Kasumi-1 (cell line): ENCODE measurements at regions not wholly inside any gene's neighbourhood (a gene's known extent, or its start where the extent isn't known, plus 50 kb on each side); places are given as distances from the start of the nearest gene placed in this dataset.

ENCODE experiments used
- DNase-seq, 2 experiments: peaks; one replicate each; lab custom pipeline; 2025; lab: John Stamatoyannopoulos, UW

GRCh38 chr10:29924436-29924835 lies 134.9 kb downstream of the JCAD start:
- DNase-seq, result no peak

DNA sequence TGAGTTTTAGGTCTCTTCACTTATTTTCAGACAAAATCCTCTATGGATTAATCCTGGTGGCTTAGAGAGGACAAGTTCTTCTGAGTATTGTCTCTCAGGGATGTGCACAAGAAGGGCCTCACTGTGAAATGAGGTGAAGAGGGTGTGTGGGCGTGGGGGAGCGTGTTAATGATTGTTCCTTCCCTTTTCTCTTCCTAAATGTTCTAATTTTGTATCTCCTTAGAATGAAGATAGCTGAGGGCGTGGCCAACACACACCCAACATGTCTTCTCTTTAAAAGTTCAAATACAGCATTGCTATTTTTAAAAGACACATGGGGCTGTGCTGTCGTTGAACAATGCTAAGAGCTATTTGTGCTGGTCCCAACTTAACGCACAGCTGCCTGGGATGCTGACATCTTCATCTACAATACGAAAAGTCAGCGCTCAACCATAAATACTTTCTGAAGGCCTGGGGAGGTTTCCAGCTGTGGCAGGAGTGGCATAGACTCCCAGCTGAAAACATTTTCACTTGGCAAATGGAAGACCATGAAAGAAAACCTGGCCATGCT lies 135.9 kb downstream of the JCAD start:
- DNase-seq, result peak; percentile 22 to 27

DNA sequence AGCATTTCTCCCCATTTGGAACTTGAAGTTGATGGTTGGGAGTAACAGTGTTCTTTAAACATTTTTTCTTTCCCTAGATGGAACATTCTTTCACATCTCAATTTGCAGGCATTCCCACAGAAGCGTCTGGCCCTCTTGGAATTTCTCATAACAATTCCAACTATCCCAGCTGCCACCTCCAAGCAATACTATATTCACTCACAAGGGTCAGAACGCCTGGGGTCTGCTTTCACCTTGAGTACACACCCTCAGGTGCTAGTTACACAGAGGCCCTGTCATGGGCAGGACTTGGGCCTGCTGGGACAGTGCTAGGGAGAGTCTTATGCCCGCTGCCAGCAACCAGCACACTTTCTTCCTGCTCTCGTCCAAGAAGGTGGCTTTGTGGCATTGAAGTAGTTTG lies 136.5 kb downstream of the JCAD start:
- no peak for DNase-seq

DNA sequence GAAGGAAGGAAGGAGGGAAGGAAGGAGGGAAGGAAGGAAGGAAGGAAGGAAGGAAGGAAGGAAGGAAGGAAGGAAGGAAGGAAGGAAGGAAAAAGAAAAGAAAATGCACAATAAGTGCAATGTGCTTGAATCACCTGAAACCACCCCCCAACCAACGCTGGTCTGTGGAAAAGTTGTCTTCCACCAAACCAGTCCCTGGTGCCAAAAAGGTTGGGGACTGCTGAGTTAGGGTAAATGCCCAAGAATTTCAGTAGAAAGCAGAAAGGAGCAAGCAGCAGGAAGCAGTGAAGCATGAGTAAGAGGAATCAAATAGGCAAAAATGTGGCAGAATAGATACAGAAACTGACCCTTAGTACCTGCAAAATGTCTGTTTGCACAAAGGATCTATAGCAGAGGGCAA lies 137.2 kb downstream of the JCAD start:
- no peak for DNase-seq

GRCh38 chr10:29921071-29921446 lies 138.3 kb downstream of the JCAD start:
- DNase-seq, result no peak

GRCh38 chr10:29920408-29921070 lies 138.8 kb downstream of the JCAD start:
- DNase-seq, result no peak

- no peak for DNase-seq
Measured at GRCh38 chr10:29918623-29919400, 140.6 kb downstream of the JCAD start.

GRCh38 chr10:29917311-29917710 lies 142.1 kb downstream of the JCAD start:
- peak in 1 of 2 experiments; percentile 19 for DNase-seq

GRCh38 chr10:29916669-29917068 lies 142.7 kb downstream of the JCAD start:
- DNase-seq, result no peak

DNA sequence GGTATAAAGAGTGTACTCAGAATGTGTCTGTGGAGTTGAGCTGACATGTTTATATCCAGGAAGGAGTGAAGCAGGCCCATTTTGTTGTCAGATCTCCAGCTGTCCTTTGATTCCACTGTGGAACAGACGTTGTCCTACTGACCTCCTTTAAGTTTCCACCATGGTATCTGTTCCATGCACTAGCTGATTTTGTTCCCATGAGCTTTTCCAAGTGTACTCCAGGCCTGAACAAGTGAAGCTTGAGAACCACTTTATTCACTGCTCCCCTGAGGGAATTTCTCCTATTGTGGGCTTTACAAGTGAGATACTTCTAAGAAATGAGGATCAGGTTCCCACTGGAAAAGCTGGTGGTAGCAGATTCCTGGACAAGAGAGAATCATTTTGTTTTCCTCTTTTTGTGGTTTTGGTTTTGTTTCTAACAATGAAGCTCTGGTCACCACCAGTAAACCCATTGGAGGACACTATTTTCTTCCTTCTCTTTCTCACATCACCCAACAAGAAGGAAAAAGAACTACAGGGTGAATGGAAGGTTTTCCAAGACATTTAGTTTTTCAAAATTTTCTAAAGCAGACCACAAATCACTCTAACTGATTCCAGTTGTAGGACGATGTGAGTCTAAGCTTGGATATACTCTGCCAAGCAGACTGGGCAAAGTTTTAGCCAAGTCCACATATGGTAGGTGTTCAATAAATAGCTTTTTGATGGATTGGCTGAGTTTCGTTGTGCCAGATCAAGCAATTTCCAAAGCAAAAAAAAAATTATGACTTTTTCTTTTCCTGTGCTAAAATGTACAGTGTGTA lies 144.2 kb downstream of the JCAD start:
- no peak for DNase-seq

GRCh38 chr10:29908962-29909361 lies 150.4 kb downstream of the JCAD start:
- DNase-seq, result peak; percentile 10 to 21

GRCh38 chr10:29900865-29901264 lies 158.5 kb downstream of the JCAD start:
- no peak for DNase-seq

DNA sequence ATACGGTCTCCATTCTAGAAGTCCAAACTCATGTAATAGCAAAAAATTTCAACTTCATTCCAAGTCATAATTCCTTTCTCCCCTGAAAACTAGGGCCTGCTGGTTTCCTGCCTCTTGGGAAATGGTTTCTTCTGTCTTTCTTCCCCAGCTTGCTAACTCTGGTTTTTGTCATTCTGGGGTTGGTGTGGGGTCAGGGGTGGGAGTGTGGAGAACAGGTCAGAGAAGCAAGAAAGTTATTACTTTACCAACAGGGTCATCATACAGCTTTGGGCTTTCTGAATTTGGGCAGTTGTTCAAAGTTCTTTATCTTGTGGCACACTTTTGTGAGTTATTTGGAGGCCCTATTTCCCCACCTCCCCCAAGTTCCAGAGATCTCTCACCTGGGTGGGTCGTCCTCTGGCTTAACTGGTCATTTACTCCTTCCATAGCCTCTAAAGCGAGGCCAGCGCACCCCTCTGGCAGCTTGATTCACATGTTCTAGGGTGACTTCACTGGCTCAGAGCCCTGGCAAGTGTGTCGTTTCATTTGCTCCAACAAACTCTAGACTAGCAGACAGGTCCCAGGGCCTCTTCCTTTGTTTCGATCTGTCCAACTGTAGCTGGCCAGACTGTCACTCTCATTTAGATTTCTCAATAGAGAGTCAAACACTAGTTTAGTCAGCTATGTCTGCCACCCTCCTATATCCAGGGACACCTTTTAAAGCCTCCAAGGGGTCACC lies 161.2 kb downstream of the JCAD start:
- DNase-seq, result no peak

GRCh38 chr10:29897430-29897829 lies 162.0 kb downstream of the JCAD start:
- DNase-seq, result no peak

- no peak for DNase-seq
Measured at GRCh38 chr10:29896053-29896452, 163.3 kb downstream of the JCAD start.

DNA sequence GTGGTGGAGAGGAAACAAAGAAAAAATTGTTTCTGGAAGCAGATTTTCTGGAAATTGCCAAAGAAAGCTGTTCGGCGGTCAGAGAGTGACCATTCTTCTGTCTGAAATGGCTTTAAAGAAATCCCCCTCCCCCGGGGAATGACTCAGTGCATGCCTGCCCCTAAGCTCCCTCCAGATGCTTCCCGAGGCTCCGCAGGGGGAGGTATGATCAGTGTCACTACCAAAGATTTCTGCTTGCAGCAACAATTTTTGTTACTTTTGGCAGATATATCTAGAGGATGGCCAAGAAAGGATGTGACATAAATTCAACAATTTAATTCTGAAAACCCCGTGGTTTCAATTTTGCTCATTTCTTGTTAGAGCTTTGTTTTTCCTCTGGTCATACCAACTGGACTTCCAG lies 163.9 kb downstream of the JCAD start:
- no peak for DNase-seq

DNA sequence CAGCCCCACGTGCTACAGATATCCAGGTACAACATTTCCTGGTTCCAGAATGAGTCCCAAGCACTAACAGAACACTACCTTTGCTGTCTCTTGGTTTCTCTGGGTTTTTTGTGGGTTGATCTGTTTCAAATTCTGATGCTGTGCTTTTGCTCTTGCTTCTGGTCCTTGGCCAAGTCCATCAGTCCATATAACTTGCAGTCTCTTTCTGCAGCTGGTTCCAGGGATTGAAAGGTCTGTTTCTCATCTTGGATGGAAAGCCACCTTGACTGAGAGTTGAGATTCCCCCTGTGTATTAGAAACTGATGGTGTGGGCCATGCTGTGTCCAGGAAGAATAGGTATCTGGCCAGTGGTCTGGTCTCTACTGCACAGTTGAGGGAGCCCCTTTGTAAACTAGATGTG lies 171.1 kb downstream of the JCAD start:
- no peak for DNase-seq

GRCh38 chr10:29886299-29886698 lies 173.1 kb downstream of the JCAD start:
- DNase-seq, result no peak

DNA sequence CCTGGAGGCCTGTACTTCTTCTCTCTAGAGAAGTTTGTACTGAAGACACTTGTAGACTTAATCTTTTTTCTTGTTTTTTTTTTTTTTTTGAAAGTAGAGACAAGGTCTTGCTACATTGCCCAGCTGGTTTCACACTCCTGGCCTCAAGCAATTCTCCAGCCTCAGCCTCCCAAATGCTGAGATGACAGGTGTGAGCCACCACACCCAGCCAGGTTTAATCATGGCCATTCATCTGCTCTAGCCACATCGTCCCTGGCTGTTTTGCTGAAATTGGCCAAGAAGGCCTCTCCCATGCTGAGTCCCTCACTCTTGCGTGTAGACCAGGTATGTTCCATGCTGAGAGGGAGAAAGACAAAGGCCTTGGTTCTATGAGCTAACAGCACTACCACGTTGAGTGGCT lies 176.2 kb downstream of the JCAD start:
- no peak for DNase-seq

- DNase-seq, result no peak
Measured at GRCh38 chr10:29882766-29883165, 176.6 kb downstream of the JCAD start.

- no peak for DNase-seq
Measured at GRCh38 chr10:29881811-29882210, 177.6 kb downstream of the JCAD start.

DNA sequence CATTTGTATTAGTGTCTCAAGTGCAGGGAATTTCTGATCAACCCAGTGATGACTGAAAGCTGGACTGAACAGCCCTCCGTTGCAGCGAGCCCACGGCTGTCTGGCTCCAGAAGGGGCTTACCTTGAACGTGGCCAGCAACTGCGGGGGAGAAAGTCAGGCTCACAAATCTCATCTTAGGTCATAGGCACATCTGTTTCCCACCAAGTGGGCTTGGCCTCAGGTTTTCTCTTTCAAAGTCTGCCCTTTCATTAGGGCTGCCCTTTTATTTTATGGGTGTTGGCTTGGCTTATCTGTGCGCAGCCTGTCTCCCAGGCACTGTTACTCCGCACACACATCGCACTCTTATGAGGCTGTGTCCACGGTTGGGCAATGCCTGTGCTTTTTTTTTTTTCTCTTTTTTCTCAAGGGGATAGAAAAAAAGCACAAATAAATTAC lies 178.0 kb downstream of the JCAD start:
- DNase-seq, result no peak
